ENCODE measurements at regions not wholly inside any gene's neighbourhood (a gene's known extent, or its start where the extent isn't known, plus 50 kb on each side); places are given as distances from the start of the nearest gene placed in this dataset.
"Not testable (repeated sequence)": the region's sequence is repeated elsewhere in the genome, so short reads cannot be mapped to it uniquely, and the experiment has no call there.

GRCh38 chr3:190988102-190988501 lies 125.6 kb upstream of the GMNC start:
- no peak for DNase-seq

- DNase-seq = no peak
Measured at GRCh38 chr3:190984502-190985244, 122.2 kb upstream of the GMNC start.

GRCh38 chr3:190983875-190984274 lies 121.4 kb upstream of the GMNC start:
- no peak for DNase-seq

- DNase-seq = no peak
Measured at GRCh38 chr3:190973771-190974170, 111.3 kb upstream of the GMNC start.

- DNase-seq = no peak
Measured at GRCh38 chr3:190972840-190973270, 110.4 kb upstream of the GMNC start.

DNA sequence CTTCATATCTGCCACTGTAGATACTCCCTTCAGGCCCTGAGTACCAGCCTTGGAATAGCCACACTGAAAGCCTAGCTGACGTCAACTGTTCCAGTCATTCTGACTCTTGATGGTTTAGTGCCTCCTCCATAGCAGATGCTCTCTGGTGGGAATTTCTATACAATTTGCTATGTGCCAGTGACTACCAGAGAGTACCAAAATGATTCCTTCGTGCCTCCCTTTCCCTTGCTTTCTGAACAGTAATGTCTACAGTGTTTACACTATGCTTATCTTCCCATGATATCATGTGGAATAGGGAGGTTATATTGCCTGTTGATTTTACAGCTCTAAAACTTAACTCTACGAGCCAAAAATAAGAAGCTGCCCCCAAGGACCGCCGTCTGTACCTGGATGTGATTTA lies 109.7 kb upstream of the GMNC start:
- DNase-seq = no peak

- DNase-seq = no peak
Measured at GRCh38 chr3:190970560-190970959, 108.1 kb upstream of the GMNC start.

GRCh38 chr3:190968616-190969015 lies 106.1 kb upstream of the GMNC start:
- DNase-seq = no peak

GRCh38 chr3:190964931-190965330 lies 102.4 kb upstream of the GMNC start:
- DNase-seq = peak; percentile 2

GRCh38 chr3:190959077-190959476 lies 96.6 kb upstream of the GMNC start:
- DNase-seq = no peak

DNA sequence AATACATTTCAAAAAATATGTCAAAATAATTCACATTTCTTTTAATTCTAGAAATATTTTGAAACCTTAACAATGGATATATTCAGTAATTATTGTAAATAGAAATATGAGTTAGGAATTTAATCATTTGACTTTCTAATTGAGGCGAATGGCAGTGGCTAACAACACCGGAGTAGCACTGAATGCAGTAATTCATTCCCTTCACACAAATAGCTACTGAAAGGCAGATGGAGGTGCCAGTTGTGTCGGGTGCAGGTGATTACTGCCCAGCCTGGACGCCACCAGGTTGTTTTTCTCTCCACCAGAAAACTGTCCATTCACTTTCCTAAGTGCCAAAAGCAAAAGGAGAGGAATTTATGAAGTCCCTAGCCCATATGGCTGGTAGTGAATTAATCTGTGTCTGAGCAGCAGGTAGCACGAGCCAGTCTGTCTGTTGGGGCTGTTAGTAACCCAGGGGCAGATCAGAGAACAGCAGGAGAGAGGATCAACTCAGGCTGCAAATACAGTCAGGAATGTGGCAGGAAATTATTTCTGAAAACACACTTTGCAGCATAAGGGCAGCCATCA lies 79.3 kb upstream of the GMNC start:
- DNase-seq = no peak

DNA sequence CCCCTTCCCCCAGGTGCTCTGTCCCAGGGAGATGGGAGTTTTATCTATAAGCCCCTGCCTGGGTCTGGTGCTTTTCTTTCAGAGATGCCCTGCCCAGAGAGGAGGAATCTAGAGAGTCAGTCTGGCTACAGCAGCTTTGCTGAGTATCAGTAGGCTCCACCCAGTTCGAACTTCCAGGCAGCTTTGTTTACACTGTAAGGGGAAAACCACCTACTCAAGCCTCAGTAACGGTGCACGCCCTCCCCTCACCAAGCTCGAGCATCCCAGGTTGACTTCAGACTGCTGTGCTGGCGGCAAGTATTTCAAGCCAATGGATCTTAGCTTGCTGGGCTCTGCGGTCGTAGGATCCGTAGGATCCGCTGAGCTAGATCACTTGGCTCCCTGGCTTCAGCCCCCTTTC lies 72.1 kb upstream of the GMNC start:
- not testable (repeated sequence) for DNase-seq

DNA sequence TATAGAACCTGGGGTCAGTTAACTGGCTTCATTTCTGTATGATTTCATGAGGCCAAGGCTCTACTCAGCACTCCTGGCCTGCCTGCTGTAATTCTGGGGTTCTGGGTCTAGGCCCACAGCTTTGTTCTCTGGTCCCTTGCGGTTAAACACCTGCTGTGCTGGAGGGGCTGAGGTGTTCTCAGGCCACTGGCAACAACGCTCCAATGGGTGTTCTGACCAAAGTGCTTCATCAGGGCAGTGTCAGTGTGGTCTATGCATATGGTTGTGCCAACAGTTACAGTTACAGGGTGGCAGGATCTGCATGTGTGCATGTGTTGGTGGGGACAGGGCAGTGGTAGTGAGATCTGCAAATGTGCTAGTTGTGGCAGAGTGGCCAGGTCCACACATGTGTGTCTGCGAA lies 64.1 kb upstream of the GMNC start:
- no peak for DNase-seq

DNA sequence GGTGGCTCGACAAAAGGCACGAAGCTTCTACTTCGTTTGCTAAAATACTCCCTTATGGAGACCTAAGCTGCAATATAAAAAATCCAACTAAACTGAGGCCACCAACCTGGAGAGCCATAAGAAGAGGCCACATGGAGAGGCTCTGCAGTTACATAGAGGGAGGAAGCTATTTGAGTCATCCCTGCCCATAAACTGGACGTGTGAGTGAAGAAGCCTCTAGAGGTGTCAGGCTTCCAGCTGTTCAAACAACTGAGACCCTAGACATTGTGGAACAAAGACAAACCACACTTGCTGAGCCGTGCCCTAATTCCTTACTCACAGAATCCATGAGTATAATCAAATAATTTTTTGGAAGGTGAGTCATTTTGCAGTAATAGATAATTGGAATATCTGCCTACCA lies 50.2 kb upstream of the GMNC start:
- no peak for DNase-seq
